ENCODE measurements at regions not wholly inside any gene's neighbourhood (a gene's known extent, or its start where the extent isn't known, plus 50 kb on each side); places are given as distances from the start of the nearest gene placed in this dataset.

DNA sequence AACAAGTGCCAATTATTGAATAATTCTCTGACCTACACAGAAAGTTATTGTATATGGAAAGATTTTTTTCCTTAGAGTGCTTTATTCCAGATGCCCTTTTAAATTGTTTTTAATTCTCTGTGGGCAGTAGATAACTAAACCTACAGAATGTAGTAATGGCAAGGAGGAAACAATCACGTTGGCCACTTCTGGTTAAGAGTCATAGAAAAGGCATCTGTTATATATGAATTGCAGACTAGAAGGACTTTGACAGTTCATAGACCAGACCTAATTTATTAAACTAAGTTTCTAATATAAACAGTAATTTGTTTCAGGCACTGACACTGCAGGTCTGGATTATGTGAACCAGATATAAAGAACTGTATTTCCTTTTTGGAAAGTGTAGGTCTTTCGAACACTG lies 607.5 kb downstream of the PLCL1 start:
- Histone ChIP-seq H3K27me3 (no peaks in the 10 kb centered on the region), H3K9me3 (no peaks in the 10 kb centered on the region), H3K27ac (no peak overlapping the region), H3K36me3 (no peaks in the 10 kb centered on the region), H3K4me3 (no peak overlapping the region), H3K4me1 (no peaks in the 10 kb centered on the region)
- no peak for DNase-seq (ENCODE audit: extremely low spot score in 2 of 2)
- TF ChIP-seq POLR2A (IDR thresholded peaks at IDR 0.05): no peak
- TF ChIP-seq POLR2AphosphoS5 (IDR thresholded peaks at IDR 0.05; ENCODE audit: insufficient read depth in 1 of 2, low read depth in 1 of 2): no peak
- TF ChIP-seq, protein P1, sequence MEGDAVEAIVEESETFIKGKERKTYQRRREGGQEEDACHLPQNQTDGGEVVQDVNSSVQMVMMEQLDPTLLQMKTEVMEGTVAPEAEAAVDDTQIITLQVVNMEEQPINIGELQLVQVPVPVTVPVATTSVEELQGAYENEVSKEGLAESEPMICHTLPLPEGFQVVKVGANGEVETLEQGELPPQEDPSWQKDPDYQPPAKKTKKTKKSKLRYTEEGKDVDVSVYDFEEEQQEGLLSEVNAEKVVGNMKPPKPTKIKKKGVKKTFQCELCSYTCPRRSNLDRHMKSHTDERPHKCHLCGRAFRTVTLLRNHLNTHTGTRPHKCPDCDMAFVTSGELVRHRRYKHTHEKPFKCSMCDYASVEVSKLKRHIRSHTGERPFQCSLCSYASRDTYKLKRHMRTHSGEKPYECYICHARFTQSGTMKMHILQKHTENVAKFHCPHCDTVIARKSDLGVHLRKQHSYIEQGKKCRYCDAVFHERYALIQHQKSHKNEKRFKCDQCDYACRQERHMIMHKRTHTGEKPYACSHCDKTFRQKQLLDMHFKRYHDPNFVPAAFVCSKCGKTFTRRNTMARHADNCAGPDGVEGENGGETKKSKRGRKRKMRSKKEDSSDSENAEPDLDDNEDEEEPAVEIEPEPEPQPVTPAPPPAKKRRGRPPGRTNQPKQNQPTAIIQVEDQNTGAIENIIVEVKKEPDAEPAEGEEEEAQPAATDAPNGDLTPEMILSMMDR (IDR thresholded peaks at IDR 0.05): no peak
- intact Hi-C loops (cut with DNase I): no loop called here

- TF ChIP-seq POLR2AphosphoS5 (IDR thresholded peaks at IDR 0.05; ENCODE audit: insufficient read depth in 1 of 2, low read depth in 1 of 2) (no peak), POLR2A (IDR thresholded peaks at IDR 0.05) (no peak)
- TF ChIP-seq, protein P1 (IDR thresholded peaks at IDR 0.05): no peak
- Histone ChIP-seq H3K4me3 (no peak overlapping the region), H3K27ac (no peak overlapping the region), H3K36me3 (no peaks in the 10 kb centered on the region), H3K4me1 (no peaks in the 10 kb centered on the region), H3K9me3 (no peaks in the 10 kb centered on the region), H3K27me3 (no peaks in the 10 kb centered on the region)
- intact Hi-C loops (cut with DNase I): no loop called here
- no peak for DNase-seq (ENCODE audit: extremely low spot score in 2 of 2)
These were observed 603.8 kb downstream of the PLCL1 start for GRCh38 chr2:198408171-198408570.

DNA sequence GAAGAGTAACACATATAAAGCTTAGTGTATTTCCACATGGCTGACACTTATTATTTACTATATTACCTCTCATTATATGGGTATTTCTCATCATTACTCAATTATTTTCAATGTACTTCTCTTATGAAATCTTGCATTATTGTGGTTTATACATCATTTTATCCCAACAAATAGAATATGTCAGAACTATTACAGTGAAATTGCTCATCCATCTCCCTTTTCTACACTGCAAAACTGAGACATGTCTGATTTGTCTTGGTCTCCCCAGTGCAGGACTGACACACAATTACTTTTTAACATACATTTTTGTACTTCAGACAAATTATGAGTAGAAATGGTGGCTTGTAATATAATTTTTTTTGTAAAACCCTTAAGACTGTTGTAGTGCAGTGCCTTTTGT lies 600.9 kb downstream of the PLCL1 start:
- TF ChIP-seq, protein P1 (IDR thresholded peaks at IDR 0.05): no peak
- TF ChIP-seq POLR2A (IDR thresholded peaks at IDR 0.05) (no peak), POLR2AphosphoS5 (IDR thresholded peaks at IDR 0.05; ENCODE audit: insufficient read depth in 1 of 2, low read depth in 1 of 2) (no peak)
- intact Hi-C loops (cut with DNase I): no loop called here
- Histone ChIP-seq H3K4me1 (no peaks in the 10 kb centered on the region), H3K4me3 (no peak overlapping the region), H3K27ac (no peak overlapping the region), H3K36me3 (no peaks in the 10 kb centered on the region), H3K27me3 (no peaks in the 10 kb centered on the region), H3K9me3 (no peaks in the 10 kb centered on the region)
- DNase-seq (ENCODE audit: extremely low spot score in 2 of 2): no peak

GRCh38 chr2:198401644-198402043 lies 597.3 kb downstream of the PLCL1 start:
- H3K27ac ChIP-seq: no peak overlapping the region
- DNase-seq (ENCODE audit: extremely low spot score in 2 of 2): no peak
- no peak overlapping the region for H3K4me3 ChIP-seq
- no peaks in the 10 kb centered on the region for H3K36me3 ChIP-seq
- no peaks in the 10 kb centered on the region for H3K4me1 ChIP-seq
- no peaks in the 10 kb centered on the region for H3K27me3 ChIP-seq
- no peaks in the 10 kb centered on the region for H3K9me3 ChIP-seq
- TF ChIP-seq, protein P1 (IDR thresholded peaks at IDR 0.05): no peak
- TF ChIP-seq POLR2AphosphoS5 (IDR thresholded peaks at IDR 0.05; ENCODE audit: insufficient read depth in 1 of 2, low read depth in 1 of 2) (no peak), POLR2A (IDR thresholded peaks at IDR 0.05) (no peak)
- intact Hi-C loops (cut with DNase I): no loop called here

GRCh38 chr2:198400999-198401398 lies 596.6 kb downstream of the PLCL1 start:
- no peak overlapping the region for H3K27ac ChIP-seq
- H3K27me3 ChIP-seq: no peaks in the 10 kb centered on the region
- H3K9me3 ChIP-seq: no peaks in the 10 kb centered on the region
- no peaks in the 10 kb centered on the region for H3K4me1 ChIP-seq
- no peak for TF ChIP-seq POLR2A (IDR thresholded peaks at IDR 0.05)
- TF ChIP-seq, protein P1 (IDR thresholded peaks at IDR 0.05): no peak
- no peak overlapping the region for H3K4me3 ChIP-seq
- intact Hi-C loops (cut with DNase I): no loop called here
- H3K36me3 ChIP-seq: no peaks in the 10 kb centered on the region
- no peak for DNase-seq (ENCODE audit: extremely low spot score in 2 of 2)
